OCI-LY1 (cell line): ENCODE measurements at regions not wholly inside any gene's neighbourhood (a gene's known extent, or its start where the extent isn't known, plus 50 kb on each side); places are given as distances from the start of the nearest gene placed in this dataset.

Source experiments
- H2AFZ ChIP-seq: fragments of 200-600 bp; sonication (generic), shearing (Covaris generic); 2 replicates; pipeline ENCODE4 v1.6.0; 2014; ENCODE audit warnings: antibody characterized with exemption, mild to moderate bottlenecking, low read length
- H3F3A ChIP-seq: fragments of 200-600 bp; sonication (generic), shearing (Covaris generic); 2 replicates; pipeline ENCODE4 v1.6.0; 2014; ENCODE audit warnings: mild to moderate bottlenecking, antibody characterized with exemption, low read length, moderate library complexity; ENCODE audit not compliant: insufficient read depth
- H3K27ac ChIP-seq: fragments of 200-600 bp; sonication (generic); 2 replicates; pipeline ENCODE4 v1.5.1; 2014; ENCODE audit warnings: low read length, mixed run types, mild to moderate bottlenecking, low read depth; ENCODE audit not compliant: poor library complexity, severe bottlenecking
- H3K27me3 ChIP-seq: fragments of 200-600 bp; sonication (generic); 2 replicates; pipeline ENCODE4 v1.6.0; 2014; ENCODE audit warnings: antibody characterized with exemption, mild to moderate bottlenecking, low read length, moderate library complexity; ENCODE audit not compliant: insufficient read depth
- H3K36me3 ChIP-seq: fragments of 200-600 bp; sonication (generic); 2 replicates; pipeline ENCODE4 v1.6.1; 2014; ENCODE audit warnings: mild to moderate bottlenecking, antibody characterized with exemption, low read length, moderate library complexity, mixed read lengths; ENCODE audit not compliant: insufficient read depth
- H3K4me1 ChIP-seq: fragments of 200-600 bp; sonication (generic); 2 replicates; pipeline ENCODE4 v1.5.1; 2014; ENCODE audit warnings: mild to moderate bottlenecking, low read length, moderate library complexity; ENCODE audit not compliant: insufficient read depth, severe bottlenecking
- H3K4me2 ChIP-seq: fragments of 200-600 bp; sonication (generic), shearing (Covaris generic); 2 replicates; pipeline ENCODE4 v1.6.1; 2014; ENCODE audit warnings: low read length
- H3K4me3 ChIP-seq: fragments of 200-600 bp; sonication (generic); 2 replicates; pipeline ENCODE4 v1.5.1; 2014; ENCODE audit warnings: low read length, low read depth, mild to moderate bottlenecking, mixed read lengths; ENCODE audit not compliant: poor library complexity, severe bottlenecking
- H3K79me2 ChIP-seq: fragments of 200-600 bp; shearing (Covaris generic); 2 replicates; pipeline ENCODE4 v1.6.1; 2016; ENCODE audit warnings: mixed run types, low read length, mixed read lengths; ENCODE audit not compliant: insufficient read depth
- H3K9ac ChIP-seq: fragments of 200-600 bp; sonication (generic), shearing (Covaris generic); 2 replicates; pipeline ENCODE4 v1.6.1; 2014; ENCODE audit warnings: mild to moderate bottlenecking, low read length, mixed read lengths
- H3K9me2 ChIP-seq: fragments of 200-600 bp; sonication (generic), shearing (Covaris generic); 2 replicates; pipeline ENCODE4 v1.6.1; 2014; ENCODE audit warnings: low read depth, mild to moderate bottlenecking, low read length, mixed read lengths
- H3K9me3 ChIP-seq: fragments of 200-600 bp; shearing (Covaris generic); 2 replicates; pipeline ENCODE4 v1.6.1; 2014; ENCODE audit warnings: low read length, mixed read lengths
- H4K20me1 ChIP-seq: fragments of 200-600 bp; sonication (generic), shearing (Covaris generic); 2 replicates; pipeline ENCODE4 v1.6.0; 2016; ENCODE audit warnings: mild to moderate bottlenecking, low read length; ENCODE audit not compliant: insufficient read depth
- CTCF ChIP-seq: fragments of 200-600 bp; sonication (generic), shearing (Covaris generic); IDR thresholded peaks from 2 replicates; pipeline ENCODE4 v1.5.1; 2017; ENCODE audit warnings: mild to moderate bottlenecking, antibody characterized with exemption, low read length, moderate library complexity, mixed read lengths
- EZH2 ChIP-seq: fragments of 200-600 bp; sonication (generic), shearing (Covaris generic); IDR thresholded peaks from 2 replicates; pipeline ENCODE4 v1.8.0; 2017; ENCODE audit warnings: borderline replicate concordance, mixed run types, mild to moderate bottlenecking, antibody characterized with exemption, low read length, moderate library complexity, mixed read lengths

- Histone ChIP-seq H2AFZ (no peak overlapping the region), H3K9me2 (no peaks in the 10 kb centered on the region), H3K27ac (no peak overlapping the region), H3K9me3 (no peaks in the 10 kb centered on the region), H3K4me1 (no peaks in the 10 kb centered on the region), H3F3A (no peaks in the 10 kb centered on the region), H3K9ac (no peak overlapping the region), H3K4me2 (no peak overlapping the region), H3K36me3 (no peaks in the 10 kb centered on the region), H3K4me3 (no peak overlapping the region), H3K79me2 (no peaks in the 10 kb centered on the region), H3K27me3 (no peaks in the 10 kb centered on the region), H4K20me1 (no peaks in the 10 kb centered on the region)
- TF ChIP-seq EZH2 (no peak), CTCF (no peak)
Measured at GRCh38 chr2:79259959-79260358, 100.4 kb upstream of the REG3A start.

- no peaks in the 10 kb centered on the region for H4K20me1 ChIP-seq
- no peak overlapping the region for H3K4me3 ChIP-seq
- H3K4me1 ChIP-seq = no peaks in the 10 kb centered on the region
- no peaks in the 10 kb centered on the region for H3K9me3 ChIP-seq
- H3K27me3 ChIP-seq = no peaks in the 10 kb centered on the region
- no peaks in the 10 kb centered on the region for H3F3A ChIP-seq
- H3K4me2 ChIP-seq = no peak overlapping the region
- no peak overlapping the region for H2AFZ ChIP-seq
- H3K9me2 ChIP-seq = no peaks in the 10 kb centered on the region
- no peaks in the 10 kb centered on the region for H3K36me3 ChIP-seq
- H3K9ac ChIP-seq = no peak overlapping the region
- H3K79me2 ChIP-seq = no peaks in the 10 kb centered on the region
- TF ChIP-seq EZH2 (no peak), CTCF (no peak)
- H3K27ac ChIP-seq = no peak overlapping the region
Measured at GRCh38 chr2:79259296-79259695, 99.7 kb upstream of the REG3A start.

- Histone ChIP-seq H4K20me1 (no peaks in the 10 kb centered on the region), H3K9me3 (no peaks in the 10 kb centered on the region), H3K79me2 (no peaks in the 10 kb centered on the region), H3K27ac (no peak overlapping the region), H3K4me3 (no peak overlapping the region), H3K9me2 (no peaks in the 10 kb centered on the region), H3K36me3 (no peaks in the 10 kb centered on the region), H3F3A (no peaks in the 10 kb centered on the region), H3K4me1 (no peaks in the 10 kb centered on the region), H3K27me3 (no peaks in the 10 kb centered on the region), H2AFZ (no peak overlapping the region), H3K9ac (no peak overlapping the region), H3K4me2 (no peak overlapping the region)
- TF ChIP-seq EZH2 = no peak
- TF ChIP-seq CTCF = no peak
Measured at GRCh38 chr2:79253243-79253774, 93.8 kb upstream of the REG3A start.
